Stimulated activated CD8-positive, alpha-beta memory T cell treated with anti-CD3 and anti-CD28 coated beads, Interleukin-7, amount 100 ng/mL, for 48 hours (primary cell): ENCODE measurements at regions not wholly inside any gene's neighbourhood (a gene's known extent, or its start where the extent isn't known, plus 50 kb on each side); places are given as distances from the start of the nearest gene placed in this dataset.

Experiments
- DNase-seq, 2 donors: peaks; one replicate each; pipeline ENCODE4 v3.0.0-alpha.2; 2020; ENCODE audit warnings: low read depth in 1 of 2; ENCODE audit errors: extremely low read depth in 1 of 2

DNA sequence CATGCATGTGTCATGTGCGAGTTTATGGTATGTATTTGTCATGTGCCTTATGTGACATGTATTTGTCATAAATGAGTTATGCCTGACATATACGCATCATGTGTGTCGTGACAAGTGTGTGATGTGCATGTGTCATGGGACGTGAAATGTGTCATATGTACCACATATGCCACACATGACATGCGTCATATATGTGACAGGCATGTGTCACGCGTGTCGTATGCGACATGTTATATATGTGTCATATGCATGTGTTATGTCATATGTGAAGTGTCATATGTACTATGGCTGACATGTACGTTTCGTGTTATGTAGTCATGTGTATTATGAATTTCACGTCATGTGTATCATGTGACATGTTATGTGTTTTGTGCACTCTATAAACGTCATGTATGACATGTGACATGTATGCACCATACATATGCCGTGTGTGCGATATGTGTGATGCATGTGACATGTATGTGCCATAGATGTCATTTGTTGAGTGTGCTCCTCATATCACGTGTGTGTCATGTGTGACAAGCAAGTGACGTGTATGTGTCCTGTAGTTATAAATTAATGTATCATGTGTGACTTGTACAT lies 2152.3 kb upstream of the PIK3C3 start:
- no peak for DNase-seq

DNA sequence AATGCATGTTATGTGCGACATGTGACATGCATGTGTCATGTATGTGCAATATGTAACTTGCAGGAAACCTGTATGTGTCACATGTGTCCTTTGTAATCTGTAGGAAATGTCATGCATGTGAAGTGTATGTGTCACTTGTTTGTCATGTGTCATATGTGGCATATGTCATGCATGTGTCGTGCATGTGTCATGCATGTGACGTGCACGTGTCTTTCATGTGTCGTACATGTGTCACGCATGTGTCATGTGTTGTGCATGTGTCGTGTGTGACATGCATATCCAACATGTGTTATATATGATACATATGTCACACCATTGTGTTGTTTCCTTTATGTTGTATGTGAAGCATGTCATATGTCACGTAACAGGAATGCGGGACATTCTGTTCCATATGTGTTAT lies 2153.2 kb upstream of the PIK3C3 start:
- no peak for DNase-seq

DNA sequence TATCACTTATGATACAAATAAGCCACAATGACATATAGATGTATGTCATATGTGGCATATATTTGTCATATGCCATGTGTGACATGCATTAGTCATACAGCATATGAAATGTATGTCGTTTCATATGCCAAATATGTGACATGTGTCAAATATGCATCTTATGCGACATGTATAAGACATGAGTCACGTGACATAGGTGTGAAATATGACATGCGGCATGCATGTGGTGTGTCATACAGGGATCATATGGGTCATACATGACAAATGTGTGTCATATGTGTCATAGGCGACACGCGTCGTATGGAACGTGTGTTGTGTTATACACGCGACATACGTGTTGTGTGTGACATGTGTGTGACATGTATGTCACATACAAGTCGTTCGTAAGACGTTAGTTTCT lies 2154.0 kb upstream of the PIK3C3 start:
- DNase-seq = no peak

DNA sequence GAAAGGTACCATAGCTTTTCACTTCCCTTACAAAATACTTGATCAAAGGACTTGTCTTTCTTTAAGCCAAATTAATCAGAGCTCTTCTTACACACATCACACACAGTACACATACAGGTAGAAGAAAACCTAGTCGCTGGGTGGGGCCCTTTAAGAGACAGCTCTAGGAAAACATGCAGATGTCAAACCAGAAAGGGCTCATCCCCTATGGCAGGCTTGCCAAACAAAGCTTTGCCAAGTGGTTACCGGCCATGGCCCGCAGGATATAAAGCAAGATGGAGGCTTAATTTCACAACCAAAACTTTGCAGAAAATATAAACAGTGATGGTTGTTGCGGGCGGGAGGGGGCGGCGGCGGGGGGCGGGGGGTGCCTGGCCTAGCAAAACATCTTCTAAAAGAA lies 2156.0 kb upstream of the PIK3C3 start:
- no peak for DNase-seq

DNA sequence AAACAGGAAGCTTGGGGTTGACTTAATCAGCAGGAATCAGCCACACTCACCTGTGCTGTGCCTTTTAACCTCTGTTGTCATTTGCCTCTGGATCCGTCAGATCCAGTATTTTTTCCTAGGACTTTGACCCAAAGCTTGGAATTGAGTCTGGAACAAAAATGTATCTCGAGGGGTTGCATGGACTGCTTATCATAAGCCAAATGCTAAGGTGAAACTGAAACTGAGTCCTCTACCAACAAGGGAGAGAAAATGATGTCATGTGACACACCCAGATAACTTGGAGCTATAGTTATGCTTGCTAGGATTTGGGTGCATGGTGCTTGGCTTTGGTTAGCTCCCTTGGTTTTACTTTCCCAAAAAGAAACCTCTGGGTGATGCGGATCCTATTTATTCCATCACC lies 2158.6 kb upstream of the PIK3C3 start:
- no peak for DNase-seq

DNA sequence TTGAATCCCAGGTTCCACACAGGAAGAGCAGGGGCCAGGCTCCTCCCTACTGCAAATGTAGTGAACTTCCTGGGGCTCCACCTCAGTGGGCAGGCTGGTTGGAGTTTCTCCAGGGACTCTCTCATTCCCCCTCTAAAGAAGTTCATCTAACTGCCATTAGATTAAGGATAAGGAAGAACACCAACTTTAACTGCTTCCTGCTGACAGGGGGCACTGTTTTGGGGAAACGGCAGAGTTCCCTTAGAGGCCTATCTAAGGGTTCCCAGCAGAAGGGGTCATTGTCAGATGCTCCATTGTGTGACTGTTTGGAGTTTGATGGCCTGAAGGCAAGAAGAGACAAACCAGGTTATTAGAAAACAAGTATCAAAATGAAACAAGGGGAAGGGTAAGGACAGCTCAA lies 2159.7 kb upstream of the PIK3C3 start:
- DNase-seq = no peak

DNA sequence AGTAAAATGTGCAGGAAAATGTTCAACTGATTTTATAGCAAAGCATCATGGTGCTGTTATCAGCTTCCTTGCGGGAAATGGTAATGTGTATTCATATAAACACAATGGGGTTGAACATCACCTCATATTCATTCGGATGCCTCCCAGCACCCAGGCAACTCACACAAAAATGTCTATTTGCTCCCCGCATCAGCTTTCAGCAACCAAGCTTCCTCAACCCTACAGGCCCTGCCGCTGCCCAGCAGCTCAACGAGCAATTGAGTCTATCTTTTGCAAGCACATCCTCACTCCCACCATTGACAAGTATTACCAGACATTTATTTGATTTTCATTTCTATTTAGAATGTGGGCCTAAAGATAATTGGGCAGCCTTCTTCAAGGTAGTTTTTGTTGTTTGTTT lies 2161.4 kb upstream of the PIK3C3 start:
- no peak for DNase-seq

DNA sequence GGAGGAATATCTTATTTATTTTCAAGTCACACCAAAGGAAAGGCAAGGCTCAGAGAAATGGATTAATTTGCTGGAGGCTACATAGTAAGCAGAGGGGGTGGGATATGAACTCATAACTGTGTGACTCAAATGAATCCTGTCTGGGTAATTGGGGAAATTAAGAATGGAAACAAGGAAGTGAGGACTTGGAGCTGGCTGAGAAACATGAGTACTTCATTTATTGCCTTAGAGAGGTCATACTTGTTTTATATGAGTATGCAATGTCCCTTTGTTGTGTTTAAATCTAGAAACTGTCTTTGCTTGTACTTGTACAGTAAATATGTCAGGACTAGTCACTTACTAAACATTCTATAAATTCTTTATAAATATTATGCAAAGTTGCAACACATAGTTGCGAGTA lies 2166.7 kb upstream of the PIK3C3 start:
- no peak for DNase-seq

DNA sequence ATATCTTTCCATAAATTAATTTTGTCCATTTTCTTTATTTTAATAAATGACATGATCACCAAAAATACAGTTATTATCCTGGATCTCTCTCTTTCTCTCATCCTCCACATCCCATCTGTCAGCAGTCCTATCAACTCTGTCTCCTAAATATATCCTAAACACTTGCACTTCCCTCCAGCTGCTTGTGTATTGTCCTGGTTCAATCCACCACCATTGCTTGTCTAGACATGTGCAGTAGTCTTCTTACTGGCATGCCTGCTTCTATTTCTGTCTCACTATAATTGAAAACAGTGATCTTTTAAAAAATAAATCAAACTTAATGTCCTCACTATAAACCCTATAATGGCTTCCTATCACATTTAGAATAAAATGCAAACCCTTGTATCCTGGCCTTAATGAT lies 2168.6 kb upstream of the PIK3C3 start:
- no peak for DNase-seq

DNA sequence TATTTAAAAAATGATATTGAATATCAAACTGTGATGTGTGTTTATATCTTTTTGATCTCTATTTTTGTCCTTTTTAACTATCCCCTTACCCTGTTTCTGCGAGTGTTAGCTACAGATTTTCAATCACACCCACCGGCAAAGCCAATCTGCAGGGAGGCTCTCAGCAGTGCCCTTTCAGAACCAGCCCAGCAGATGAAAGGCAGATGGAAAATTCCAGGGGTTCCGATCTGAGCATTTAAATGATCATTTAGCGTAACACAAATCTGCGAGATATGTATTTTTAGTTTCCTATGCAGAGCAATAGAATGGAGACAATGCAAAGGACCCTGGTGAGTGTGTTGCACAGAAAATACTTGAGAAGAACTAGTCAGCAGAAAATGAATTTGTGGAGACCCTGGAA lies 2170.5 kb upstream of the PIK3C3 start:
- DNase-seq = no peak

DNA sequence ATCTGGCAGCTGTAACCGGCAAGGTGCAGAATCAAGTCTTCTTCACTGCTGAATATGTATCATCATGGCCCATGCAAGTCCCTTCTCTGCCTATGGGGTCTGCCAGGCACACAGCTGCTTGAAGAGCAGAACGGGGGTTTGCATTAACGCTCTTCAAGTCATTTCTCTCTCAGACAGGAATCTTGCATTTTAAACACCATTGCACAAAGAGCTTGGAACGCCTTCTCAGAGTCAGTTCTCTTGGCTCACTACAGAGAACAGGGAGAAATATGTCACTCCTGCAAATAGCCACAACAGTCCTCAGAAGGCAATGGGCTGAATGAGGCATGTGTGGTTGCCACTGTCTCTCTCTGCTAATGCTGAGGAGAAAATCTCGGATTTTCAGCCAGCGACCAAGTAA lies 2173.5 kb upstream of the PIK3C3 start:
- no peak for DNase-seq

DNA sequence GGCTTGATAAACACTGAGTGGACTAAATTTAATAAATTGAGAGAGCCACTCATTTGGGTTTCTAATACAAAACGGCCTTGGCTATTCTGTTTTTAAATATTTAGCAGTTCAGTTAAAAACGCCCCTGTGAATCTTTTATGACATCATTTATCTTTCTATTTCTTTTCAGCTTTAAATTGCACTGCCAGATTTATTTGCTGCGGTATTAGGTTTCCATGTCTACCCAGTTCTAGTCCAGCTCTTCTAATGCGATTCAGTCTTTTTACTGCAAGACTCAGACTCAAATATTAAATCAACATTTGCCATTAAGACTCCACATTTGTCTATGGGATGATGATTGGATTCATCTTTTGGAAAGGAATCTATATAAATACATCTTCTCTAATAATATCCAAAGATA lies 2174.3 kb upstream of the PIK3C3 start:
- no peak for DNase-seq

DNA sequence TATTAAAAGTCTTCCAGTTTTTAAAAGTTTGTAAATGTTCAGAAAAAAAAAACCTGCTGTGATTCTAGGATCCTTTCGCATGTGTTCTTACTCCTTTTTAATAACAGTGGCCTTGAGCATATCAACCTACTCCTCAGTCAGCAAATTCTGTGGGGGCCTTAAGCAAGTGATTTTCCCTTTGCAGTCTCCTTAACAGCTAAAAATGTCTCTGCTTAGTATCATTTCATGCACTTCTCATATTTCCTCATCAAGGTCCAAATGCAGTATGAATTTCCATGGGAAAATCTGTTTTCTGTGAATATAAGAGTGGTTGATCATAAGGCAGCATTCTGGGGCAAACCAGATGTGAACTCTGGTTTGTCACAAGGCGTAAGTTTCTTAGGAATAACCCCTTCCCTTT lies 2175.1 kb upstream of the PIK3C3 start:
- no peak for DNase-seq

DNA sequence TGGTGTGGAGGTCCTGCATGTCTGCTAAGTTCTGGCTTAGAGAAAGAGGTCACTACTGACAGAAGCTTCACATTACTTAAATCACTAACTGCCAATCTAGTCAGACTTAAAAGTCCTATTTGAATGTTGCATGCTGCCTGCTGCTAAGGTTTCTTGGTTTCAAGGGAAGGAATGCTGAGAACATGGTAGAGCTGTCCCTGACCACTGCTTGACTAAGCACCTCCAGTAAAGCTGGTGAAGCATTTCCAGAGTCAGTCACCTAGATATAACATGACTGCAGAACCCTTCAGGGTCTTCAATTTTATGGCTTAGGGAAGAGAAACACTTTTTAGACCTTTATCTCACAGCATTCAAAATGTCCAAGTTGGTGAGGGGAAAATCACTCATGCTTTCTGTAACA lies 2178.3 kb upstream of the PIK3C3 start:
- DNase-seq = no peak

DNA sequence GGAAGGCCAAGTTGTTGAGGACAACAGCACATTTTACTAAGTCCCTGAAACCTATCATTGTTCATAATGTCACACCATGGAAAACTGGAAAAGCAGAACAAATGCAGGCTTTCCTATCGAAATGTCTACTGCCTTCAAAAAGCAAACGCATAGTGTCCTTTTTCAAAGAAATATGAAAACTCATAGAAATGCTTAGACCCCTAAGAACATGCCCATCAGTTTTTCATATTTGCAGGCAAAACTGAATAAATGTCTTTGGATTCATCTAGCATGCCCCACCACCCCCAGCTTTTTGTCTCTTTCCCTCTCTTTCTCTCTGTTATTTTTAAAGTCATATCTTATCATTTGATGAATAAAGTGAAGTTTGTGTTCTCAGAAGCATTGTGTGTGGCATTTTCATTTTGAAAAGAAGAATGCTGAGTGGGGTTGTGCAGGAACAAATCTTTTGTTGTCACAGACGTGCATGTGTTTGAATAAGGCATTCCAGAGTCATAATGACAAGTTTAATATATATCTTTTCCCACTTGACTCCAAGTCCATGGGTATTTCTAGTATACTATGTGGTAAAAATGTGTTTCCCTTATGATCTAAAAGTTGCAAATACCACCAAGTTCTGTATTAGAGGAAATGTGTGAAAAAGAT lies 2180.0 kb upstream of the PIK3C3 start:
- no peak for DNase-seq

DNA sequence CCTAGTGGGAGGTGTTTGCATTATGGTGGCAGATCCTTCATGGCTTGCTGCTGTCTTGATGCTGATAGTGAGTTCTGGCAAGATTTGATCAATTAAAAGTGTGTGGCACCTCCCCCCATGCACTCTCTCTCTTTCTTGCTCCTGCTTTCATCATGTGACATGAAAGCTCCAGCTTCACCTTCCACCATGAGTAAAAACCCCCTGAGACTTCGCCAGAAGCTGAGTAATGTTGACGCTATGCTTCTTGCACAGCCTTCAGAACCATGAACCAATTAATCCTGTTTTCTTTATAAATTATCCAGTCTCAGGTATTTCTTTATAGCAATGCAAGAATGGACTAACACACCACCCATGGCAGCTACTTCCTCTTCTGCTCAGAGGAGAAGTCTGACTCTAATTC lies 2181.4 kb upstream of the PIK3C3 start:
- DNase-seq = no peak

DNA sequence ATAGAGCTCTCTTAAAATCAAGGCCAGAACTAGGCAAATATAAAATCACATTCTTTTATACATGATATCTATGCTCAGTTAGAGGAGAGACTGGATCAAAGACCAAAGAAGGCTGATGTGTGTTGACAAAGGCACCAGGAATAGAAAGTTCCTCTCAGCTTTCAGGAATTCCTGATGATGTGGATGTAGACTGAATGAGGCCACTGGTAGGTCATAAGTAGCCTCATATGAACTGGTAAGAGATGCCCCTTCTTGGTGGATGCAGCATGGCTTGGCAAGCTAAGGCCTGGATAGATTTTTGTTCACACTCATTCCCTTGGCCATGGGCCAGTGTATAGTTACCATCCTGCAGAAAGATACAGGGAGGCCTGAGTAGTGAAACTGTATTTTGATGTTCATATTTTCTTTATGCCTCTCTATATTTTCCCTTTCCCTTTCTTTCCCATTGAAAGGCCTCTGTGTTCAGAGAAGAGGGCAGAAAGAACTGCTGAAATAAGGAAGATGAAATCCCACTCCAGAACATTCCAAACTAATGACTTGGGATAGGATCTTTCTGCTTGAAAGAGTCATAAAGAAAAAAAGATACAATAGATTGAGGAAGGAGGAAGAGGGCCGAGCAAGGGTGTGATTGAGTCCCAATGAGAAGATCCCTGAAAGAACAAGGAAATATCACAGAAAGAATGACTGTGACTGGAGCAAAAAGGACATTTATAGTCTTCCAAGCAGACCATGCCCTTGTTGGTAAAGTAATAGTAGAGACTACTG lies 2182.7 kb upstream of the PIK3C3 start:
- DNase-seq = no peak

DNA sequence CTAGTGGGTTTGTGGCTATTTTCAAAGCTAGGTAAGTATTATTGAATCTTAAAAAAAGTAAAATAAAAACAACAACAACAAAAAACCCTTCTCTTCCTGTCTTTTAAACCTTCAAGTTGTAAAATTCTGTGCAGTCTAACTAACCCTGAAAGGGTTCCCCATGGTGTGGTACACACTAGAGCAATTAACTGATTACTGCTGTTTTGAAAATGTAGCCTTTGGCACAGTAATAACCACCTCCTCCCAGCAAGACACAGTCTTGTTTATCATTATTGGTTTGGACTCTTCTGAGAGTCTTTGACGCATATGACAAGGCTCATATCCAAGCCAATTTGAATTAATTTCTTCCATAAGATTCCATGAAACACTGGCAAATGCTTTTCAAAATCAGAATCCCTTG lies 2184.6 kb upstream of the PIK3C3 start:
- DNase-seq = no peak

DNA sequence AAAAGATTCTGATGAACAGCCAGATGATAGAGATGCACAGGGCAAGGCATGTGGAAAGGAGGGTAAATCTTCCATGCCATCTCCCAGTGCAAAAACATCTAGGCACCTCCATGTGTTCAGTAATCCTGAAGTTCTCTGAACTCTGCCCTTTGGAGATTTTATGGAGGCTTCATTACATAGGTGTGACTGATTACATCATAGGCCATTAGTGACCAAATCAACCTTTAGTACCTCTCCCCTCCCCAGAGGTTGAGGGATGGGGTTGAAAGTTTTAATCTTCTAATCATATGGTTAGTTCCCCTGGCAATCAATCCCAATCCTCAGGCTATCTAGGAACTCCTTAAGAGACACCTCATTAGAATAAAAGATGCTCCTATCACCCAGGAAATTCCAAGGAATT lies 2190.2 kb upstream of the PIK3C3 start:
- no peak for DNase-seq

DNA sequence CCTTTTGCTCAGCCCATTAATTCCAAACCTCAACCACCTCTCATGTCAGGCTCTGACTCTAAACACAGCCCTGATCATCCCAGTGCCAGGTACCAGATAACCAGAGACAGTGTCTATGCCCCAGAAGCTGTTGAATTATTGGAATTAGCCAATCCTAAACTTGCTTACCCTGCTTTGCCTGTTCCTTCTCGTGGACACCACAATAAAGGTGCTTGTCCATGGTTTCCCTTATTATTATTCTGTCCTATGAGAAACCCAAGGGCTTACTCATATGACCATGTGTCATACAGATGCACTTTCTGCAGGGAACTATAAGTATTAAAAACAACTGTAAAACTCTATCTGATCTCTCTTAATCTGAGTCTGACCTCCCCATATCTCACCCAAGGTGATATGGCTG lies 2193.8 kb upstream of the PIK3C3 start:
- no peak for DNase-seq

DNA sequence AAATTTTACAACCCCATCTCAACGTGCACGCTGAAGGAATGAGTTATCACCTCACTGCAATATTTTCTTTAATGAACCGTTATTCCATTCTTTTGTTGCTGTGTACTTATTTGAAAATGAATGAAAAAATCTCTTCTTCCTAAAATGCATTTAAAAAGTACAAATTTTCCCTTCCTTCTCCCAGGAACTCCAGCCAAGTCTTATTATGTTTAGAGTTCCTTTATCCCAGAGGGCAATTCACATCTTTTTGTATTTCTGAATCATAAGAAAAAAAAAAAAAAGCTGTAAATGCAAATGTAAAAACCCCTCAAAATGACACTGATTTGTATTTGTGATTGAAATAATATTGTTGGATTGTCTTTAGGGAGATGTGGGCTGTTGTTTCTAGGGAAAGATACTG lies 2194.3 kb upstream of the CELF4 start:
- DNase-seq = no peak

DNA sequence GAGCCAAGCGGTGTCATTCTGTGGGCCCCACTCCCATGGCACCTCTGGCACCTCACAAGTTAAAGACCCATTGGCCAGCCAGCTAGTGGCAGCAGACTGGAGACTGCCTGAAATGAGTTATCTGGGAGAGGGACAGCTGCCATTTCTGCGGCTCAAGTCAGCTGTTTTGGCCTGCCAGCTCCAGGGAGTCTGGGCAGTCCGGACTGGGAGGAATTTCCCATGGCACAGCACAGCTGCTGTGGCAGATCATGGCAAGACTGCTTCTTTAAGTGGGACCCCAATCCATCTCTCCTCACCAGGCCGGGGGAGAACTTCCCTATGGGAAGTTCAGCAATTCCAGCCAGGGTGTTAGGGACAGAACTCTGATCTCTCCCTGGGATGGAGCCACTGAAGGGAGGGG lies 2187.6 kb upstream of the CELF4 start:
- DNase-seq = no peak

DNA sequence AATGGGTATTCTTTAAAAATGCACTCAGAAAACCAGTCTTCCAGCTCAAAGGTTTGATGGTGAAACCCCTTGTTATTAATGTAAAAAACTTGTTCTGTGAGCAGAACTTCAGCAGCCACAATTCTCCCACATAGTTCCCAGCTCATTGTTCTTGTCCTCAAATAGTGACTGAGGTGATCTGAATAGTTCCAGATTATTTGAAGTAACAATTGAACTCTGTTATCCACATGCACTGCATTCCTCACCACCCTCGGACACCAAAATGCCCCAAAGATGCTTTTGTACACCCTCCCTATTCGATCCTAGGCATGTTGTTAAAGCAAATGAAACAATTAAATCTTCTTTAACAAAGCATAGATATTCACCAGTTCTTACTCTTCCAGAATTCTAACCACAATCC lies 2186.8 kb upstream of the CELF4 start:
- DNase-seq = no peak
